ENCODE measurements at regions not wholly inside any gene's neighbourhood (a gene's known extent, or its start where the extent isn't known, plus 50 kb on each side); places are given as distances from the start of the nearest gene placed in this dataset.

DNA sequence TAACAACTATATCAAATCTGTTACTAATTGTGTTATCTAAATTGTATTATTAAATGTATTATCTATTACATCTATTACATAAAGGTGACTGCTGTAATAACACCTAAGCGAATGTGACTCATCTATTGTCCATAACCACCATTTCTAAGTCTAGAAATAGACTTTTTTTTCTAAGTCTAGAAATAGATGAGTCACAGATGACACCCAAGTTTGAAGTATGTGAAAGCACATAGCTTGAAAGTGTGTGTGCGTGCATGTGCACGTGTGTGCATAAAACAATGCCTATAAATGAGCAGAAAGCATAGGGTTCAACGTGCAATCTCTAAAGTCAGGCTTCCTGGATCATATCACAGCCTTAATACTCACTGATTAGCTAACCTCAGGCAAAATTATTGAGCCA, 451.3 kb upstream of the USP15 start:
- TF ChIP-seq POLR2A (conservative IDR thresholded peaks at IDR 0.05) (no peak), HLTF (IDR thresholded peaks at IDR 0.05) (no peak), SRF (CRISPR knock-in tag; IDR thresholded peaks at IDR 0.05) (no peak), HDGF (IDR thresholded peaks at IDR 0.05) (no peak), ZNF253 (CRISPR knock-in tag; conservative IDR thresholded peaks at IDR 0.05) (no peak), ZNF217 (CRISPR knock-in tag; IDR thresholded peaks at IDR 0.05) (no peak), ZBTB7A (IDR thresholded peaks at IDR 0.05; ENCODE audit: borderline replicate concordance, control insufficient read depth, low read depth, low read length) (no peak), ZKSCAN1 (IDR thresholded peaks at IDR 0.05; ENCODE audit: low read depth, low read length) (no peak)
- TF ChIP-seq, protein P1, sequence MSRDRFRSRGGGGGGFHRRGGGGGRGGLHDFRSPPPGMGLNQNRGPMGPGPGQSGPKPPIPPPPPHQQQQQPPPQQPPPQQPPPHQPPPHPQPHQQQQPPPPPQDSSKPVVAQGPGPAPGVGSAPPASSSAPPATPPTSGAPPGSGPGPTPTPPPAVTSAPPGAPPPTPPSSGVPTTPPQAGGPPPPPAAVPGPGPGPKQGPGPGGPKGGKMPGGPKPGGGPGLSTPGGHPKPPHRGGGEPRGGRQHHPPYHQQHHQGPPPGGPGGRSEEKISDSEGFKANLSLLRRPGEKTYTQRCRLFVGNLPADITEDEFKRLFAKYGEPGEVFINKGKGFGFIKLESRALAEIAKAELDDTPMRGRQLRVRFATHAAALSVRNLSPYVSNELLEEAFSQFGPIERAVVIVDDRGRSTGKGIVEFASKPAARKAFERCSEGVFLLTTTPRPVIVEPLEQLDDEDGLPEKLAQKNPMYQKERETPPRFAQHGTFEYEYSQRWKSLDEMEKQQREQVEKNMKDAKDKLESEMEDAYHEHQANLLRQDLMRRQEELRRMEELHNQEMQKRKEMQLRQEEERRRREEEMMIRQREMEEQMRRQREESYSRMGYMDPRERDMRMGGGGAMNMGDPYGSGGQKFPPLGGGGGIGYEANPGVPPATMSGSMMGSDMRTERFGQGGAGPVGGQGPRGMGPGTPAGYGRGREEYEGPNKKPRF (IDR thresholded peaks at IDR 0.05; ENCODE audit: low read depth, low read length) = no peak
- TF ChIP-seq, protein P2, sequence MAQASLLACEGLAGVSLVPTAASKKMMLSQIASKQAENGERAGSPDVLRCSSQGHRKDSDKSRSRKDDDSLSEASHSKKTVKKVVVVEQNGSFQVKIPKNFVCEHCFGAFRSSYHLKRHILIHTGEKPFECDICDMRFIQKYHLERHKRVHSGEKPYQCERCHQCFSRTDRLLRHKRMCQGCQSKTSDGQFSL (CRISPR knock-in tag; IDR thresholded peaks at IDR 0.05) = no peak
- TF ChIP-seq, protein P2 (tag; IDR thresholded peaks at IDR 0.05) = no peak

Measured in K562 (cell line).